GM19463 (cell line): ENCODE measurements at regions not wholly inside any gene's neighbourhood (a gene's known extent, or its start where the extent isn't known, plus 50 kb on each side); places are given as distances from the start of the nearest gene placed in this dataset.
"Not testable (repeated sequence)": the region's sequence is repeated elsewhere in the genome, so short reads cannot be mapped to it uniquely, and the experiment has no call there.

Experiments used
- ATAC-seq: cut with Tn5 transposase; IDR thresholded peaks from one replicate; pipeline ENCODE4 v1.9.1; 2021; ENCODE audit warnings: mild to moderate bottlenecking, moderate library complexity; ENCODE audit not compliant: unreplicated experiment

GRCh38 chr1:219074084-219074728 lies 99.5 kb upstream of the LYPLAL1 start:
- ATAC-seq, result no peak

- no peak for ATAC-seq
Measured at GRCh38 chr1:219075121-219075879, 98.4 kb upstream of the LYPLAL1 start.

- no peak for ATAC-seq
Measured at GRCh38 chr1:219076326-219076937, 97.2 kb upstream of the LYPLAL1 start.

GRCh38 chr1:219077767-219078166 lies 95.9 kb upstream of the LYPLAL1 start:
- ATAC-seq, result not testable (repeated sequence)

GRCh38 chr1:219081943-219082925 lies 91.4 kb upstream of the LYPLAL1 start:
- peak; percentile 76 for ATAC-seq

- ATAC-seq, result no peak
Measured at GRCh38 chr1:219083631-219084030, 90.0 kb upstream of the LYPLAL1 start.

GRCh38 chr1:219085082-219085481 lies 88.6 kb upstream of the LYPLAL1 start:
- ATAC-seq, result no peak

GRCh38 chr1:219085988-219086387 lies 87.7 kb upstream of the LYPLAL1 start:
- no peak for ATAC-seq

GRCh38 chr1:219086956-219087469 lies 86.7 kb upstream of the LYPLAL1 start:
- ATAC-seq, result no peak

GRCh38 chr1:219088778-219089557 lies 84.7 kb upstream of the LYPLAL1 start:
- ATAC-seq, result peak; percentile 83

- peak; percentile 56 for ATAC-seq
Measured at GRCh38 chr1:219090607-219091006, 83.1 kb upstream of the LYPLAL1 start.

GRCh38 chr1:219092206-219092605 lies 81.5 kb upstream of the LYPLAL1 start:
- ATAC-seq, result no peak

GRCh38 chr1:219099307-219099706 lies 74.4 kb upstream of the LYPLAL1 start:
- ATAC-seq, result no peak

- ATAC-seq, result no peak
Measured at GRCh38 chr1:219100059-219100458, 73.6 kb upstream of the LYPLAL1 start.

- ATAC-seq, result not testable (repeated sequence)
Measured at GRCh38 chr1:219102466-219102865, 71.2 kb upstream of the LYPLAL1 start.

- ATAC-seq, result no peak
Measured at GRCh38 chr1:219105893-219106292, 67.8 kb upstream of the LYPLAL1 start.

GRCh38 chr1:219109424-219110018 lies 64.2 kb upstream of the LYPLAL1 start:
- ATAC-seq, result peak; percentile 63

GRCh38 chr1:219113261-219113660 lies 60.4 kb upstream of the LYPLAL1 start:
- ATAC-seq, result no peak

- no peak for ATAC-seq
Measured at GRCh38 chr1:219114014-219114413, 59.7 kb upstream of the LYPLAL1 start.
